Brain microvascular endothelial cell (primary cell): ENCODE measurements at regions not wholly inside any gene's neighbourhood (a gene's known extent, or its start where the extent isn't known, plus 50 kb on each side); places are given as distances from the start of the nearest gene placed in this dataset.

Source experiments
- DNase-seq: peaks from one replicate; pipeline ENCODE4 v3.0.0-alpha.2; 2020
- H3K27ac ChIP-seq: fragments of 250-450 bp; sonication (Bioruptor Pico); 2 replicates; pipeline ENCODE4 v1.5.1; 2020; ENCODE audit warnings: mild to moderate bottlenecking, moderate library complexity
- H3K27me3 ChIP-seq: fragments of 250-450 bp; sonication (Bioruptor Pico); replicated peaks from 2 replicates; pipeline ENCODE4 v1.5.1; 2020; ENCODE audit warnings: mild to moderate bottlenecking
- H3K36me3 ChIP-seq: fragments of 250-450 bp; sonication (Bioruptor Pico); replicated peaks from 2 replicates; pipeline ENCODE4 v1.5.1; 2020; ENCODE audit warnings: mild to moderate bottlenecking
- H3K4me3 ChIP-seq: 2 replicates; pipeline ENCODE4 v1.5.1; 2011; ENCODE audit warnings: low read depth, mild to moderate bottlenecking, control low read depth, low read length, moderate library complexity
- CTCF ChIP-seq: IDR thresholded peaks from 2 replicates; pipeline ENCODE4 v1.5.1; 2011; ENCODE audit warnings: low read depth, mild to moderate bottlenecking, moderate library complexity, low read length, control low read depth, inconsistent platforms; ENCODE audit errors: missing control alignments
- in situ Hi-C: cut with HindIII; loops from 2 replicates; pipeline ENCODE4 v1.10.0; 2017; ENCODE audit warnings: low sequenced_read_pairs, low pct_ligation_motif_present

DNA sequence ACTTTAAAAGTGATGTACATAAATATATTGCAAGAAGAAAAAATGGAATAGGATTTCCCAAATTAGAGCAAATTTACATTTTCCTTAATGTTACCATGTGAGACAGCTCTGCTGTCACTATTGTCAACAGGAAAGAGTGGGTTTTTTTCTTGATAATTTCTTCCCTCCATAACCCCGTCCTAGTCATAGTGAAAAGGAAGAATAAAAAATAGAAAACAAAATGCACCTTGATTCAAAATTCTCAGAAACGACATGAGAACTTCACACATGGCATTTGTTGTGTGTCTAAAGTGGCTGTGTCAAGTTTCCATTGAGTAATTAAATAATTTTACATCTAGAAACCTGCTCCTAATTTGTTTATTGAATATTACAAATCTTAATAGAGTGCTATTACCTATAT, 945.2 kb upstream of the SLC35B3 start:
- no peak overlapping the region for H3K27ac ChIP-seq
- H3K36me3 ChIP-seq = no peaks in the 10 kb centered on the region
- H3K27me3 ChIP-seq = no peaks in the 10 kb centered on the region
- H3K4me3 ChIP-seq = no peak overlapping the region
- DNase-seq = no peak
- in situ Hi-C loops = no loop called here
- TF ChIP-seq CTCF = no peak

- no peak for DNase-seq
- no peaks in the 10 kb centered on the region for H3K27me3 ChIP-seq
- no peak overlapping the region for H3K27ac ChIP-seq
- no peaks in the 10 kb centered on the region for H3K36me3 ChIP-seq
- in situ Hi-C loops = no loop called here
- no peak for TF ChIP-seq CTCF
- H3K4me3 ChIP-seq = no peak overlapping the region
Measured at GRCh38 chr6:9373308-9373707, 938.0 kb upstream of the SLC35B3 start.

DNA sequence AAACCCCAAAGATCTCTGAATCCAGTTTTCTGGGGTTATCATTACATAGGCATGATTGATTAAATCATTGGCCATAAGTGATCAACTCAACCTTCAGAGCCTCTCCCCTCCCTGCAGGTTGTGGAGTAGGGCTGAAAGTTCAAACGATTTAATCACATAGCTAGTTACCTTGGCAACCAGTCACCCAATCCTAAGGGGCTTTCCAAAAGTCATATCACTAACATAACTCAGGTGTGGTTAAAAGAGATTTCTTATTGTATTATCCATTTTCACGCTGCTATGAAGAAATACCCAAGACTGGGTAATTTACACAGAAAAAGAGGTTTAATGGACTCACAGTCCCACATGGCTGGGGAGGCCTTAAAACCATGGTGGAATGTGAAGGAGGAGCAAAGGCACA, 935.1 kb upstream of the SLC35B3 start:
- no peak for TF ChIP-seq CTCF
- H3K27me3 ChIP-seq = no peaks in the 10 kb centered on the region
- no peak overlapping the region for H3K27ac ChIP-seq
- in situ Hi-C loops = no loop called here
- H3K36me3 ChIP-seq = no peaks in the 10 kb centered on the region
- no peak overlapping the region for H3K4me3 ChIP-seq
- DNase-seq = no peak

GRCh38 chr6:9365378-9365777, 930.0 kb upstream of the SLC35B3 start:
- no peak for TF ChIP-seq CTCF
- in situ Hi-C loops = no loop called here
- Histone ChIP-seq H3K36me3 (no peaks in the 10 kb centered on the region), H3K27ac (no peak overlapping the region), H3K27me3 (no peaks in the 10 kb centered on the region), H3K4me3 (no peak overlapping the region)
- no peak for DNase-seq

DNA sequence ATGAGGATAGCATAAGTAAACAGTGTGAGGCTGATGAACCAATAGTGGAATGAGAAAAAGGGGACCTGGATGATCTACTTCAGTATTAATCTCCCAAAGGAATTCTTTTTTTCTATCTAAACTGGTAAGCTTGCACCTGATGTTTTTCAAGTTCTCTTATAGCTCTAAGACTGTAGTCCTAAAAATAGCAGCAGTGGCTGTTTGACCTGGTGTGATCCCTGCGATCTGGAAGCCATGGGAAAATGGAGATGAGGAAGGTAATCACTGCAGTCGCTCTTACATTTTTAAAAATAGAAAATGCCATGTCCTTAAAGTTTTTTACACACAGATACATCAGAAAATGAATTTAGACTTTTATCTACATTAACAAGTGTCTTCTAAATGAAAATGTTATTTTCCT, 926.4 kb upstream of the SLC35B3 start:
- Histone ChIP-seq H3K4me3 (no peak overlapping the region), H3K27me3 (no peaks in the 10 kb centered on the region), H3K36me3 (no peaks in the 10 kb centered on the region), H3K27ac (no peak overlapping the region)
- no peak for DNase-seq
- in situ Hi-C loops = no loop called here
- TF ChIP-seq CTCF = no peak

DNA sequence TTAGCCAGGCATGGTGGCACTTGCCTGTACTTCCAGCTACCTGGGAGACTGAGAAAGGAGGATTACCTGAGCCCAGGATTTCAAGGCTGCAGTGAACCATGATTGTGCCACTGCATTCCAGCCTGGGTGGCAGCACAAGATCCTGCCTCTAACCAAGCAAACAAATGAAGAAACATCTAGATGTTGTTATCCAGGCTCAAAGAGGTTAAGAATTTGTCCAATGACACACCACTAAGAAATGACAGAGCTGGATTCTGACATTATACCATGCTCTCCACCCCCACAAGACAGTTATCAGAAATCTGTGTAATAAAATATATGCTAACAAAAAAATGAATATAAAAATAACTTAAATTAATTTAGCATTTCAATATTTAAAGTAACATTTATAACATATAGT, 925.5 kb upstream of the SLC35B3 start:
- Histone ChIP-seq H3K36me3 (no peaks in the 10 kb centered on the region), H3K4me3 (no peak overlapping the region), H3K27me3 (no peaks in the 10 kb centered on the region), H3K27ac (no peak overlapping the region)
- no peak for DNase-seq
- in situ Hi-C loops = no loop called here
- TF ChIP-seq CTCF = no peak
